Upper lobe of right lung (tissue), 1 donor: ENCODE measurements at regions not wholly inside any gene's neighbourhood (a gene's known extent, or its start where the extent isn't known, plus 50 kb on each side); places are given as distances from the start of the nearest gene placed in this dataset.

ENCODE experiments used
- ATAC-seq: fragments of 200-7000 bp; cut with Tn5 transposase; one replicate; pipeline ENCODE4 v1.9.1; 2020; ENCODE audit warnings: mild to moderate bottlenecking, moderate library complexity
- DNase-seq: peaks from one replicate; pipeline ENCODE4 v3.0.0-alpha.2; 2020
- H3K27ac ChIP-seq: fragments of 200-600 bp; one replicate; pipeline ENCODE4 v1.8.0; 2022
- H3K27me3 ChIP-seq: fragments of 200-600 bp; one replicate; pipeline ENCODE4 v1.8.0; 2022; ENCODE audit warnings: mild to moderate bottlenecking
- H3K36me3 ChIP-seq: fragments of 200-600 bp; one replicate; pipeline ENCODE4 v1.8.0; 2022
- H3K4me1 ChIP-seq: fragments of 200-600 bp; one replicate; pipeline ENCODE4 v1.8.0; 2022
- H3K4me3 ChIP-seq: fragments of 200-600 bp; one replicate; pipeline ENCODE4 v1.8.0; 2022; ENCODE audit warnings: mild to moderate bottlenecking
- H3K9me3 ChIP-seq: fragments of 200-600 bp; one replicate; pipeline ENCODE4 v1.8.0; 2022
- CTCF ChIP-seq: fragments of 200-600 bp; IDR thresholded peaks from one replicate; pipeline ENCODE4 v1.8.0; 2022; ENCODE audit warnings: antibody characterized with exemption
- intact Hi-C: fragments of 100-400 bp; cut with DNase I; formaldehyde crosslinking; loops from one replicate; pipeline ENCODE4 v1.11.0; 2022
- donor health status: DM: no; HTN: yes; CAD: no; lungs with severe emphysema.

- H3K4me1 ChIP-seq = no peaks in the 10 kb centered on the region
- no peaks in the 10 kb centered on the region for H3K9me3 ChIP-seq
- H3K4me3 ChIP-seq = no peak overlapping the region
- TF ChIP-seq CTCF = no peak
- H3K36me3 ChIP-seq = no peaks in the 10 kb centered on the region
- H3K27me3 ChIP-seq = peaks cover 94% of the 10 kb centered on the region
- no peak for ATAC-seq
- DNase-seq = peak; percentile 15
- no peak overlapping the region for H3K27ac ChIP-seq
- intact Hi-C loops = no loop called here
Observed at GRCh38 chr5:176742246-176743105, 67.9 kb upstream of the UNC5A start.

GRCh38 chr5:176743136-176743861 lies 67.1 kb upstream of the UNC5A start:
- no peak for ATAC-seq
- H3K4me3 ChIP-seq = no peak overlapping the region
- intact Hi-C loops = no loop called here
- TF ChIP-seq CTCF = no peak
- H3K4me1 ChIP-seq = no peaks in the 10 kb centered on the region
- H3K27me3 ChIP-seq = peaks cover 92% of the 10 kb centered on the region
- peak; percentile 57 for DNase-seq
- no peaks in the 10 kb centered on the region for H3K9me3 ChIP-seq
- no peaks in the 10 kb centered on the region for H3K36me3 ChIP-seq
- no peak overlapping the region for H3K27ac ChIP-seq

GRCh38 chr5:176743868-176744583 lies 66.3 kb upstream of the UNC5A start:
- ATAC-seq (no peak), DNase-seq (peak; percentile 59)
- H3K9me3 ChIP-seq = no peaks in the 10 kb centered on the region
- intact Hi-C loops = no loop called here
- peaks cover 92% of the 10 kb centered on the region for H3K27me3 ChIP-seq
- H3K36me3 ChIP-seq = no peaks in the 10 kb centered on the region
- no peak overlapping the region for H3K27ac ChIP-seq
- TF ChIP-seq CTCF = no peak
- no peaks in the 10 kb centered on the region for H3K4me1 ChIP-seq
- H3K4me3 ChIP-seq = no peak overlapping the region

- Histone ChIP-seq H3K36me3 (no peaks in the 10 kb centered on the region), H3K9me3 (no peaks in the 10 kb centered on the region), H3K27me3 (peaks cover 92% of the 10 kb centered on the region), H3K27ac (no peak overlapping the region), H3K4me1 (no peaks in the 10 kb centered on the region), H3K4me3 (no peak overlapping the region)
- TF ChIP-seq CTCF = no peak
- intact Hi-C loops = no loop called here
- ATAC-seq (no peak), DNase-seq (peak; percentile 19)
Observed at GRCh38 chr5:176744584-176744965, 65.8 kb upstream of the UNC5A start.

- H3K27me3 ChIP-seq = peaks cover 88% of the 10 kb centered on the region
- H3K9me3 ChIP-seq = no peaks in the 10 kb centered on the region
- no peak overlapping the region for H3K4me3 ChIP-seq
- intact Hi-C loops = no loop called here
- no peak for TF ChIP-seq CTCF
- no peak overlapping the region for H3K27ac ChIP-seq
- peak; percentile 20 for DNase-seq
- no peaks in the 10 kb centered on the region for H3K36me3 ChIP-seq
- ATAC-seq = no peak
- H3K4me1 ChIP-seq = no peaks in the 10 kb centered on the region
Observed at GRCh38 chr5:176747670-176748072, 62.7 kb upstream of the UNC5A start.
